Esophagus (tissue), 2 donors: ENCODE measurements at regions not wholly inside any gene's neighbourhood (a gene's known extent, or its start where the extent isn't known, plus 50 kb on each side); places are given as distances from the start of the nearest gene placed in this dataset.

Experiments used
- H3K27ac ChIP-seq, 2 donors: one replicate each; pipeline ENCODE4 v1.5.1; 2013; ENCODE audit warnings: low read depth in 2 of 2, mild to moderate bottlenecking in 2 of 2, inconsistent platforms in 1 of 2, low read length in 1 of 2, moderate library complexity in 1 of 2
- H3K27me3 ChIP-seq, 2 donors: one replicate each; pipeline ENCODE4 v1.6.1; 2013; ENCODE audit warnings: low read length in 2 of 2, control low read depth in 1 of 2, mild to moderate bottlenecking in 1 of 2; ENCODE audit not compliant: insufficient read depth in 2 of 2, control insufficient read depth in 1 of 2
- H3K36me3 ChIP-seq, 2 donors: one replicate each; pipeline ENCODE4 v1.6.1; 2013; ENCODE audit warnings: low read length in 1 of 2; ENCODE audit not compliant: control insufficient read depth in 2 of 2, insufficient read depth in 2 of 2
- H3K4me1 ChIP-seq, 2 donors: one replicate each; pipeline ENCODE4 v1.6.1; 2013; ENCODE audit warnings: low read length in 1 of 2; ENCODE audit not compliant: control insufficient read depth in 2 of 2, insufficient read depth in 2 of 2
- H3K4me3 ChIP-seq, 2 donors: one replicate each; pipeline ENCODE4 v1.5.1; 2013; ENCODE audit warnings: low read length in 2 of 2, mild to moderate bottlenecking in 2 of 2, low read depth in 1 of 2, moderate library complexity in 1 of 2
- H3K9me3 ChIP-seq, 2 donors: one replicate each; pipeline ENCODE4 v1.6.1; 2013; ENCODE audit warnings: mild to moderate bottlenecking in 2 of 2, low read depth in 1 of 2, low read length in 1 of 2, moderate library complexity in 1 of 2; ENCODE audit not compliant: control insufficient read depth in 2 of 2, insufficient read depth in 1 of 2
- WGBS, 2 donors: extraction: QIAGEN DNeasy Blood & Tissue Kit; methylation state at CpG; one replicate each; pipeline ENCODE4 v1.1.7; 2013; 5-methylcytosine and 5-hydroxymethylcytosine counted together
- donor health status: healthy with polysubstance abuse.
- donor health status: Bipolar disorder and iron deficiency.

- whole genome bisulfite sequencing, 2 donors = 81 to 83% methylated on average over 1 of the region's 1 CpG
- H3K9me3 ChIP-seq = no peaks in the 10 kb centered on the region
- H3K4me3 ChIP-seq = no peak overlapping the region
- no peaks in the 10 kb centered on the region for H3K36me3 ChIP-seq
- H3K4me1 ChIP-seq = no peaks in the 10 kb centered on the region
- no peaks in the 10 kb centered on the region for H3K27me3 ChIP-seq
- H3K27ac ChIP-seq = no peak overlapping the region
Measured at GRCh38 chr14:65239938-65240296, 137.6 kb upstream of the MAX start.

- H3K9me3 ChIP-seq = no peaks in the 10 kb centered on the region
- H3K36me3 ChIP-seq = no peaks in the 10 kb centered on the region
- H3K4me1 ChIP-seq = no peaks in the 10 kb centered on the region
- no peak overlapping the region for H3K27ac ChIP-seq
- no peak overlapping the region for H3K4me3 ChIP-seq
- WGBS, 2 donors = 82 to 86% methylated on average over 9 of the region's 9 CpGs
- no peaks in the 10 kb centered on the region for H3K27me3 ChIP-seq
Measured at GRCh38 chr14:65241125-65241752, 138.9 kb upstream of the MAX start.

GRCh38 chr14:65242732-65243134 is 140.4 kb upstream of the MAX start:
- no peaks in the 10 kb centered on the region for H3K36me3 ChIP-seq
- no peaks in the 10 kb centered on the region for H3K4me1 ChIP-seq
- H3K4me3 ChIP-seq = no peak overlapping the region
- no peaks in the 10 kb centered on the region for H3K9me3 ChIP-seq
- no peaks in the 10 kb centered on the region for H3K27me3 ChIP-seq
- 66 to 81% methylated on average over 4 of the region's 4 CpGs for WGBS, 2 donors
- no peak overlapping the region for H3K27ac ChIP-seq

- Histone ChIP-seq H3K27ac (no peak overlapping the region), H3K4me3 (no peak overlapping the region), H3K27me3 (no peaks in the 10 kb centered on the region), H3K9me3 (no peaks in the 10 kb centered on the region), H3K4me1 (no peaks in the 10 kb centered on the region), H3K36me3 (no peaks in the 10 kb centered on the region)
- WGBS, 2 donors = 61 to 74% methylated on average over 7 of the region's 7 CpGs
Measured at GRCh38 chr14:65243766-65244442, 141.6 kb upstream of the MAX start.

- Histone ChIP-seq H3K4me3 (no peak overlapping the region), H3K27ac (no peak overlapping the region), H3K9me3 (peaks cover 0 to 2% of the 10 kb centered on the region in 2 donors), H3K27me3 (no peaks in the 10 kb centered on the region), H3K36me3 (no peaks in the 10 kb centered on the region), H3K4me1 (no peaks in the 10 kb centered on the region)
- WGBS, 2 donors = 72 to 91% methylated on average over 5 of the region's 5 CpGs
Measured at GRCh38 chr14:65249471-65250161, 147.3 kb upstream of the MAX start.

GRCh38 chr14:65250162-65250495 is 147.8 kb upstream of the MAX start:
- Histone ChIP-seq H3K4me1 (peaks cover 0 to 3% of the 10 kb centered on the region in 2 donors), H3K9me3 (peaks cover 0 to 2% of the 10 kb centered on the region in 2 donors), H3K36me3 (no peaks in the 10 kb centered on the region), H3K27me3 (no peaks in the 10 kb centered on the region), H3K4me3 (no peak overlapping the region), H3K27ac (no peak overlapping the region)
- 65 to 80% methylated on average over 2 of the region's 2 CpGs for WGBS, 2 donors

GRCh38 chr14:65251213-65251612 is 148.9 kb upstream of the MAX start:
- H3K4me3 ChIP-seq = no peak overlapping the region
- no peaks in the 10 kb centered on the region for H3K27me3 ChIP-seq
- H3K9me3 ChIP-seq = peaks cover 0 to 2% of the 10 kb centered on the region in 2 donors
- no peaks in the 10 kb centered on the region for H3K36me3 ChIP-seq
- peaks cover 0 to 8% of the 10 kb centered on the region in 2 donors for H3K4me1 ChIP-seq
- peak overlapping the region in 1 of 2 donors; percentile 12 for H3K27ac ChIP-seq
- WGBS, 2 donors = 80 to 86% methylated on average over 1 of the region's 1 CpG

- H3K27me3 ChIP-seq = no peaks in the 10 kb centered on the region
- no peak overlapping the region for H3K27ac ChIP-seq
- H3K9me3 ChIP-seq = peaks cover 0 to 2% of the 10 kb centered on the region in 2 donors
- 56 to 95% methylated on average over 1 of the region's 1 CpG for whole genome bisulfite sequencing, 2 donors
- H3K4me3 ChIP-seq = no peak overlapping the region
- H3K36me3 ChIP-seq = no peaks in the 10 kb centered on the region
- H3K4me1 ChIP-seq = peaks cover 0 to 12% of the 10 kb centered on the region in 2 donors
Measured at GRCh38 chr14:65252482-65253255, 150.4 kb upstream of the MAX start.

GRCh38 chr14:65255029-65255545 is 152.8 kb upstream of the MAX start:
- Histone ChIP-seq H3K27me3 (no peaks in the 10 kb centered on the region), H3K4me1 (peaks cover 0 to 12% of the 10 kb centered on the region in 2 donors), H3K4me3 (no peak overlapping the region), H3K27ac (no peak overlapping the region), H3K9me3 (peaks cover 3 to 5% of the 10 kb centered on the region in 2 donors), H3K36me3 (no peaks in the 10 kb centered on the region)
- 47 to 49% methylated on average over 5 of the region's 5 CpGs for WGBS, 2 donors
